ENCODE measurements at regions not wholly inside any gene's neighbourhood (a gene's known extent, or its start where the extent isn't known, plus 50 kb on each side); places are given as distances from the start of the nearest gene placed in this dataset.

GRCh38 chr4:66416425-66416824 is 746.1 kb upstream of the EPHA5 start:
- no peak for TF ChIP-seq CTCF (conservative IDR thresholded peaks at IDR 0.05)
- Mint-ChIP-seq H3K9me3 (peaks cover 5% of the 10 kb centered on the region), H3K36me3 (no peaks in the 10 kb centered on the region), H3K4me3 (no peak overlapping the region), H3K27ac (no peak overlapping the region), H3K27me3 (no peaks in the 10 kb centered on the region), H3K4me1 (ENCODE audit: unreplicated experiment) (no peaks in the 10 kb centered on the region)
- no peak for DNase-seq (ENCODE audit: extremely low spot score, unreplicated experiment)

- Mint-ChIP-seq H3K36me3 (no peaks in the 10 kb centered on the region), H3K9me3 (no peaks in the 10 kb centered on the region), H3K27ac (no peak overlapping the region), H3K4me3 (no peak overlapping the region), H3K27me3 (no peaks in the 10 kb centered on the region), H3K4me1 (ENCODE audit: unreplicated experiment) (no peaks in the 10 kb centered on the region)
- no peak for TF ChIP-seq CTCF (conservative IDR thresholded peaks at IDR 0.05)
- no peak for DNase-seq (ENCODE audit: extremely low spot score, unreplicated experiment)
These were observed 733.9 kb upstream of the EPHA5 start for GRCh38 chr4:66404141-66404540.

- TF ChIP-seq CTCF (conservative IDR thresholded peaks at IDR 0.05), result no peak
- no peaks in the 10 kb centered on the region for H3K27me3 Mint-ChIP-seq
- H3K9me3 Mint-ChIP-seq, result no peaks in the 10 kb centered on the region
- no peak for DNase-seq (ENCODE audit: extremely low spot score, unreplicated experiment)
- H3K4me1 Mint-ChIP-seq (ENCODE audit: unreplicated experiment), result no peaks in the 10 kb centered on the region
- H3K4me3 Mint-ChIP-seq, result no peak overlapping the region
- no peaks in the 10 kb centered on the region for H3K36me3 Mint-ChIP-seq
- H3K27ac Mint-ChIP-seq, result no peak overlapping the region
These were observed 706.6 kb upstream of the EPHA5 start for GRCh38 chr4:66376921-66377320.

GRCh38 chr4:66376396-66376795 is 706.1 kb upstream of the EPHA5 start:
- Mint-ChIP-seq H3K36me3 (no peaks in the 10 kb centered on the region), H3K27ac (no peak overlapping the region), H3K9me3 (no peaks in the 10 kb centered on the region), H3K4me1 (ENCODE audit: unreplicated experiment) (no peaks in the 10 kb centered on the region), H3K27me3 (no peaks in the 10 kb centered on the region), H3K4me3 (no peak overlapping the region)
- no peak for TF ChIP-seq CTCF (conservative IDR thresholded peaks at IDR 0.05)
- no peak for DNase-seq (ENCODE audit: extremely low spot score, unreplicated experiment)

GRCh38 chr4:66373268-66373667 is 703.0 kb upstream of the EPHA5 start:
- H3K27ac Mint-ChIP-seq, result no peak overlapping the region
- no peak for DNase-seq (ENCODE audit: extremely low spot score, unreplicated experiment)
- no peak for TF ChIP-seq CTCF (conservative IDR thresholded peaks at IDR 0.05)
- no peak overlapping the region for H3K4me3 Mint-ChIP-seq
- no peaks in the 10 kb centered on the region for H3K27me3 Mint-ChIP-seq
- H3K4me1 Mint-ChIP-seq (ENCODE audit: unreplicated experiment), result no peaks in the 10 kb centered on the region
- no peaks in the 10 kb centered on the region for H3K36me3 Mint-ChIP-seq
- H3K9me3 Mint-ChIP-seq, result no peaks in the 10 kb centered on the region

- Mint-ChIP-seq H3K4me3 (no peak overlapping the region), H3K27ac (no peak overlapping the region), H3K27me3 (no peaks in the 10 kb centered on the region), H3K9me3 (no peaks in the 10 kb centered on the region), H3K4me1 (ENCODE audit: unreplicated experiment) (no peaks in the 10 kb centered on the region), H3K36me3 (no peaks in the 10 kb centered on the region)
- no peak for DNase-seq (ENCODE audit: extremely low spot score, unreplicated experiment)
- TF ChIP-seq CTCF (conservative IDR thresholded peaks at IDR 0.05), result no peak
These were observed 702.4 kb upstream of the EPHA5 start for GRCh38 chr4:66372706-66373105.
